Vagina (tissue), 2 donors: ENCODE measurements at regions not wholly inside any gene's neighbourhood (a gene's known extent, or its start where the extent isn't known, plus 50 kb on each side); places are given as distances from the start of the nearest gene placed in this dataset.

Experiments
- POLR2A ChIP-seq, 2 donors: fragments of 450-650 bp; IDR thresholded peaks; one replicate each; pipeline ENCODE4 v1.6.1; 2017; ENCODE audit warnings: antibody characterized with exemption in 2 of 2, mild to moderate bottlenecking in 2 of 2, moderate library complexity in 2 of 2
- POLR2AphosphoS5 ChIP-seq, 2 donors: sonication (generic); formaldehyde crosslinking; IDR thresholded peaks; one replicate each; pipeline ENCODE4 v1.9.0; 2017; ENCODE audit warnings: antibody characterized with exemption in 2 of 2, mild to moderate bottlenecking in 2 of 2, low read depth in 1 of 2; ENCODE audit not compliant: insufficient read depth in 1 of 2
- TF ChIP-seq, protein P1 (sequence below), 3 experiments: fragments of 450-650 bp in 2 of 3; fragments of 200-600 bp in 1 of 3; sonication (generic) in 1 of 3; IDR thresholded peaks; one replicate each; pipeline ENCODE4 v1.5.1; 2017 to 2019; ENCODE audit warnings: antibody characterized with exemption in 3 of 3, mild to moderate bottlenecking in 2 of 3, moderate library complexity in 2 of 3

DNA sequence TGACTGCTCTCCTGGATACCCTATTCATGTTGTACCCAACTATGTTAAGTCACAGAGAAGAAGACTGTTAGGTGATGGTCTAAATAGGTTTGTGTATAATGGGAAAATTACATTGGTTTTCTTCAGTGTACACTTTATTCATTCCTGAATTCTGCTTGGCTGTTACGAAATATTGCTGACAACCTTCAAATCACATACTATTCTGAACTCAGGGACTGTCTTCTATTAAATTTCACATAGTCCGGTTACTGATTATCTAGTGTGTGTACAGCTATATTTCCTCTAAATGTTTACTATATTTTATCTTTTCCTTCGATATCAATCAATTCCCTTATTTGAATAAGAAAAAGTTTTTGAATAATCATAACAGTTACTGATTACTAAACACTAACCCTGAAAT lies 1090.3 kb upstream of the CITED2 start:
- TF ChIP-seq, protein P1, sequence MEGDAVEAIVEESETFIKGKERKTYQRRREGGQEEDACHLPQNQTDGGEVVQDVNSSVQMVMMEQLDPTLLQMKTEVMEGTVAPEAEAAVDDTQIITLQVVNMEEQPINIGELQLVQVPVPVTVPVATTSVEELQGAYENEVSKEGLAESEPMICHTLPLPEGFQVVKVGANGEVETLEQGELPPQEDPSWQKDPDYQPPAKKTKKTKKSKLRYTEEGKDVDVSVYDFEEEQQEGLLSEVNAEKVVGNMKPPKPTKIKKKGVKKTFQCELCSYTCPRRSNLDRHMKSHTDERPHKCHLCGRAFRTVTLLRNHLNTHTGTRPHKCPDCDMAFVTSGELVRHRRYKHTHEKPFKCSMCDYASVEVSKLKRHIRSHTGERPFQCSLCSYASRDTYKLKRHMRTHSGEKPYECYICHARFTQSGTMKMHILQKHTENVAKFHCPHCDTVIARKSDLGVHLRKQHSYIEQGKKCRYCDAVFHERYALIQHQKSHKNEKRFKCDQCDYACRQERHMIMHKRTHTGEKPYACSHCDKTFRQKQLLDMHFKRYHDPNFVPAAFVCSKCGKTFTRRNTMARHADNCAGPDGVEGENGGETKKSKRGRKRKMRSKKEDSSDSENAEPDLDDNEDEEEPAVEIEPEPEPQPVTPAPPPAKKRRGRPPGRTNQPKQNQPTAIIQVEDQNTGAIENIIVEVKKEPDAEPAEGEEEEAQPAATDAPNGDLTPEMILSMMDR (IDR thresholded peaks at IDR 0.05), result no peak
- TF ChIP-seq POLR2AphosphoS5 (IDR thresholded peaks at IDR 0.05; ENCODE audit: insufficient read depth in 1 of 2, low read depth in 1 of 2) (no peak), POLR2A (IDR thresholded peaks at IDR 0.05) (no peak)
